HT-29 (cell line): ENCODE measurements at regions not wholly inside any gene's neighbourhood (a gene's known extent, or its start where the extent isn't known, plus 50 kb on each side); places are given as distances from the start of the nearest gene placed in this dataset.

ENCODE experiments used
- DNase-seq: peaks from one replicate; pipeline ENCODE4 v3.0.0-alpha.2; 2015; ENCODE audit warnings: low spot score

DNA sequence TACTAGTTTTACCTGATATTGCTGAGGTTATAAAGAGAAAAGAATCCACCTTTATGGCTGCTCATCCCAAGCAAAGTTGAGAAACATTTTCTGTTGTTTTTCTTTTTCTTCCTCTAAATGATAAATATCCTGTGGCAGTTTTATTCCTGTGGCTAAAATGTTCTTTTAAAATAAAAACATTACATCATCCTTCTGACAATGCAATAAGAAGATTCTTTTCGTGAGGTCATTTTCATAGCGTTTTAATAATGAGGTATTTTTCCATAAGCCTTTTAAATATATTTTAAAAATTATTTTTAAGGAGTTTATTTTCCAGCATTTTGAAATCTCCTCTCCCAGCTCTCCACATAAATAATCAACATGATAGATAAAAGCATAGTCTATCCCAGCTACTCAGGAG is 52.8 kb upstream of the EPB41L3 start:
- no peak for DNase-seq
